Stimulated activated naive CD8-positive, alpha-beta T cell treated with anti-CD3 and anti-CD28 coated beads, Interleukin-15, amount 100 ng/mL, for 72 hours (primary cell): ENCODE measurements at regions not wholly inside any gene's neighbourhood (a gene's known extent, or its start where the extent isn't known, plus 50 kb on each side); places are given as distances from the start of the nearest gene placed in this dataset.

Source experiments
- ATAC-seq: fragments of 150-1000 bp; cut with Tn5 transposase; 2 replicates; pipeline ENCODE4 v1.10.0; 2021; ENCODE audit warnings: mild to moderate bottlenecking, moderate library complexity
- DNase-seq, 2 donors: peaks; one replicate each; pipeline ENCODE4 v3.0.0; 2021 to 2022
- H3K27ac Mint-ChIP-seq, 2 donors: one replicate each; pipeline ENCODE4 v1.8.0; 2022; ENCODE audit warnings: mild to moderate bottlenecking in 2 of 2, mixed read lengths in 2 of 2, moderate library complexity in 2 of 2
- H3K27me3 Mint-ChIP-seq: one replicate; pipeline ENCODE4 v1.8.0; 2022; ENCODE audit warnings: mixed read lengths
- H3K4me1 Mint-ChIP-seq: one replicate; pipeline ENCODE4 v1.8.0; 2022; ENCODE audit warnings: mild to moderate bottlenecking, mixed read lengths
- H3K4me3 Mint-ChIP-seq, 2 donors: one replicate each; pipeline ENCODE4 v1.8.0; 2022; ENCODE audit warnings: mild to moderate bottlenecking in 2 of 2, mixed read lengths in 2 of 2, moderate library complexity in 1 of 2
- H3K9me3 Mint-ChIP-seq, 2 donors: one replicate each; pipeline ENCODE4 v1.8.0; 2022; ENCODE audit warnings: mixed read lengths in 2 of 2

GRCh38 chr5:124599028-124599973 lies 147.1 kb downstream of the ZNF608 start:
- no peak for ATAC-seq
- no peak overlapping the region for H3K27ac Mint-ChIP-seq
- H3K9me3 Mint-ChIP-seq, result no peaks in the 10 kb centered on the region
- H3K4me3 Mint-ChIP-seq, result no peak overlapping the region
- H3K27me3 Mint-ChIP-seq, result peaks cover 34% of the 10 kb centered on the region
- DNase-seq, result no peak
- no peaks in the 10 kb centered on the region for H3K4me1 Mint-ChIP-seq

DNA sequence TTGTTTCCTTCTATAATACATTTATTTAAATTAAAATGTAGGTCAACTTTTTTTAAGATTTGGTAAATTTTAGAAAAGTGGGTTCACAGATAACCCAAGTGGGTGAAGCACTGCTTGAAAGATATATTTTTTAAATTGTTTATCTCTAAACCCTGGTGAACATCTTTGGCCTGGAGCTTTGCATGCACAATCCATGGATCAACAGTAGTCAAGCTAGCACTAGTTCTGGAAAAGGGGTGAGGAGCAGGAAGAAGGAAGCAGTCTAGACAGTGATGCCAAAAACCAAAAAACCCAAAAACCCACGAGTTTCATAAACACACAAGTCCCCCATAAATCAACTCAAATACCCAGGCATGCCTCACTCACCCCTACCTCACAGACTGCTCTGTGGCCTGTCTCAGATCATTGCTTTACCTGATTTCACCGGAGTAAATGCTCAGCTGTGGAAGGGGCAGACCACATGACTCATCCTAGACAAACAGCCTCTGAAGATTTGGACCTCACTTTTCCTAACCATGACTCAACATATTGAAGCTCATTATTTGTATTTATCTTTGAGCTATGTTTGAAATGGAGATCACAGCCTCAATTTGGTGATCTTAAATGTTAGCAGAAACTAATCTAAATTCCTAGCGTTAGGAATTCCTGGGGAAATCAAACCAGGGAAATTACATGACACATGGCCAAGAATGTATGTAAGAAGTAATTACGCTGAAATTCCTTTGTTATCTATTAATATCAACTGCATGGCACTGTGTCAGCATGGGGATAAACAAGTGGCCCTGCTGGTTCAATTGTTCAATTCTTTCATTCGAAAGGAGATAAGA lies 149.6 kb downstream of the ZNF608 start:
- no peak for DNase-seq
- Mint-ChIP-seq H3K27me3 (peaks cover 34% of the 10 kb centered on the region), H3K4me1 (no peaks in the 10 kb centered on the region), H3K9me3 (no peaks in the 10 kb centered on the region), H3K4me3 (no peak overlapping the region), H3K27ac (peak overlapping the region in 1 of 2 donors; percentile 31)
- peak; percentile 46 for ATAC-seq

DNA sequence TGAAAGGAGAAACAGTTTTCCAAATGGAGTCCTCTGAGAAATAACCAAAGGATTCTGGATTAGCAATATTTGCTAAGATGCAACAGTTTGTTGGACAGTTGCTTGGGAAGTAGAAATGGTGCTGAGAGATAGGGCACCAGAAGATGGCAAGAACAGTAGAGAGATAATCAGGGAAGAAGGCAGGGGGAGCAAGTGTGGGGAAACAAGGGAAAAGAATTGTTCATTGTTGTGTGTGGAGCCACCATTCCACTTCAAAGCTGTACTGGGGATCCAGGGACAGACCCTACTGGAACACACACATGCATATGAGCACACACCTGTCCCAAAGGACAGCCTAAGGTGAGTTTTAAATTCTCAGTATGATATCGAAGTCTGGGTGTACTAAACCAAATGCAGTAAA lies 152.5 kb downstream of the ZNF608 start:
- DNase-seq, result no peak
- Mint-ChIP-seq H3K4me3 (no peak overlapping the region), H3K9me3 (no peaks in the 10 kb centered on the region), H3K27ac (no peak overlapping the region), H3K27me3 (peaks cover 26% of the 10 kb centered on the region), H3K4me1 (no peaks in the 10 kb centered on the region)
- no peak for ATAC-seq

GRCh38 chr5:124592891-124593290 lies 153.5 kb downstream of the ZNF608 start:
- H3K9me3 Mint-ChIP-seq, result no peaks in the 10 kb centered on the region
- no peak overlapping the region for H3K4me3 Mint-ChIP-seq
- H3K27me3 Mint-ChIP-seq, result peaks cover 26% of the 10 kb centered on the region
- H3K4me1 Mint-ChIP-seq, result no peaks in the 10 kb centered on the region
- ATAC-seq (no peak), DNase-seq (no peak)
- H3K27ac Mint-ChIP-seq, result no peak overlapping the region

DNA sequence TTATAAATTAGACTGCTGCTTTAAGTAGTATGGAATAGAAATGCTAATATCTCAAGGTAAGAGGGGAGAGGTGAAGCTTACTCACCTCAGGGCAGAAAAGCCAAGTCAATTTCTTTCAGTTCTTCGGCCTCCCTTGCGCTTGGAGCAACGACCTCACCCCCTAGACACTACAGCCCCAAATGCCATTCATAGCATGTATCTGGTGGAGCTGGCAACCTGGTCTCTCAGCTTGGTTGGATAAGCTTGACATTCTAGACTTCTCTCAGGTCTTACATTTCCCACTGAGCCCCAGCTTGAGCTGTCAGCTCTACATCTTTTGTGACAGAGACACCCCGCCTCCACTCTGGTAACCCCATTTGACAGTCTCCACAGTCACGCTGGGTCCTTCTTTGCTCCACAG lies 154.9 kb downstream of the ZNF608 start:
- Mint-ChIP-seq H3K9me3 (no peaks in the 10 kb centered on the region), H3K4me1 (no peaks in the 10 kb centered on the region), H3K4me3 (no peak overlapping the region), H3K27ac (no peak overlapping the region), H3K27me3 (peaks cover 17% of the 10 kb centered on the region)
- ATAC-seq (no peak), DNase-seq (no peak)

DNA sequence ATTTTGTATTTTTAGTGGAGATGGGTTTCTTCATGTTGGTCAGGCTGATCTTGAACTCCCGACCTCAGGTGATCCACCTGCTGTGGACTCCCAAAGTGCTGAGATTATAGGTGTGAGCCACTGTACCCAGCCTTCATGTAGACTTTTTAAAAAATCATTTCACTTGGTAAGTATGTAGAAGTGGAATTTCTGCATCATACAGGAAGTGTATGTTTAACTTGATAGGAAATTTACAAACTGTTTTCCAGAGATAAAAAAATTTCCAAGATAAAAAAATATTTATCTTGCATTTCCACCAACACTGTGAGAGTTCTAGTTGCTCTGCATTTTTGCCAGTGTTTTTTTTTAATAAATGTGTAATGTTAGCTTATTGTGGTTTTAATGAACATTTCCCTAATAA lies 155.8 kb downstream of the ZNF608 start:
- peaks cover 21% of the 10 kb centered on the region for H3K27me3 Mint-ChIP-seq
- no peak for ATAC-seq
- H3K4me3 Mint-ChIP-seq, result no peak overlapping the region
- H3K4me1 Mint-ChIP-seq, result peaks cover 2% of the 10 kb centered on the region
- H3K9me3 Mint-ChIP-seq, result no peaks in the 10 kb centered on the region
- H3K27ac Mint-ChIP-seq, result no peak overlapping the region
- no peak for DNase-seq

- no peak overlapping the region for H3K27ac Mint-ChIP-seq
- peaks cover 29% of the 10 kb centered on the region for H3K4me1 Mint-ChIP-seq
- ATAC-seq (no peak), DNase-seq (no peak)
- H3K9me3 Mint-ChIP-seq, result no peaks in the 10 kb centered on the region
- H3K4me3 Mint-ChIP-seq, result no peak overlapping the region
- peaks cover 14% of the 10 kb centered on the region for H3K27me3 Mint-ChIP-seq
Observed at GRCh38 chr5:124587280-124587679, 159.2 kb downstream of the ZNF608 start.

DNA sequence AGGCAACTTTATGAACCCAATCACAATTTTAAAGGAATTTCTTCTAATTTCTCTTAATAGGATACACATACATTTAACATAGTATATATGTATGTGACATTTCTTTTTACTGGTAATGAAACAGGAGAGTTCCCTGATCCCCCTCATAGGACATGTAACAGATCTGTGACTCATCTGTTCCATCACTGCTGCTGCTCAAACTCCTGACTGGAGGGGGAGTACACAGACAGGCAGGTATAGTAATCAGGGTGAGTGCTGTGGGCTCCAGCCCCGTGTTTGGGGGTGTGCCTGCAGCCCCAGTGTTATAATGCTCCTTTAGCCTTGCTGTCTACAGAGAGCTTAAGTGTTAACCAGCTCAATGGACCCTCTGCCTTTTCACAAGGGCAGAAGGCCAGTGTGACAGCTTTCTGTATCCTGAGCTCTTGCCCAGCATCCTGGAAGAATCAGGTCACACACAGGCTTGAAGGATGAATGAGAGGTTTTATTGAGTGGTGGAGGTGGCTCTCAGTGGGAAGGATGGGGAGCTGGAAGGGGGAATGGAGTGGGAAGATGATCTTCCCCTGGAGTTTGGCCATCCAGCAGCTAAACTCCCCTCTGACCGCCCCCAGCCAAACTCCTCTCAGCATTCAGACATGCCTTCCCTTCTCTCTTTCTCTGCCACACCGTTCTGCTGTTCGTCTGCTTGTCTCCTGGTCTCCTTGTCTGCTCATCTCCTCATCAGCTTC lies 161.3 kb downstream of the ZNF608 start:
- ATAC-seq (peak; percentile 50), DNase-seq (peak; percentile 8 to 34)
- no peak overlapping the region for H3K27ac Mint-ChIP-seq
- no peak overlapping the region for H3K4me3 Mint-ChIP-seq
- H3K9me3 Mint-ChIP-seq, result no peaks in the 10 kb centered on the region
- H3K27me3 Mint-ChIP-seq, result peaks cover 8% of the 10 kb centered on the region
- peaks cover 29% of the 10 kb centered on the region for H3K4me1 Mint-ChIP-seq

GRCh38 chr5:124583469-124584350 lies 162.7 kb downstream of the ZNF608 start:
- peaks cover 8% of the 10 kb centered on the region for H3K27me3 Mint-ChIP-seq
- peak; percentile 95 for ATAC-seq
- no peak overlapping the region for H3K27ac Mint-ChIP-seq
- peaks cover 29% of the 10 kb centered on the region for H3K4me1 Mint-ChIP-seq
- no peak overlapping the region for H3K4me3 Mint-ChIP-seq
- peak; percentile 31 to 45 for DNase-seq
- no peaks in the 10 kb centered on the region for H3K9me3 Mint-ChIP-seq

- Mint-ChIP-seq H3K27ac (no peak overlapping the region), H3K9me3 (no peaks in the 10 kb centered on the region), H3K4me3 (no peak overlapping the region), H3K4me1 (peaks cover 29% of the 10 kb centered on the region), H3K27me3 (peaks cover 8% of the 10 kb centered on the region)
- no peak for DNase-seq
- no peak for ATAC-seq
Observed at GRCh38 chr5:124582561-124582840, 163.9 kb downstream of the ZNF608 start.

- H3K27me3 Mint-ChIP-seq, result peaks cover 8% of the 10 kb centered on the region
- ATAC-seq (no peak), DNase-seq (no peak)
- no peak overlapping the region for H3K4me3 Mint-ChIP-seq
- H3K9me3 Mint-ChIP-seq, result no peaks in the 10 kb centered on the region
- H3K27ac Mint-ChIP-seq, result no peak overlapping the region
- peaks cover 29% of the 10 kb centered on the region for H3K4me1 Mint-ChIP-seq
Observed at GRCh38 chr5:124581738-124582560, 164.5 kb downstream of the ZNF608 start.

DNA sequence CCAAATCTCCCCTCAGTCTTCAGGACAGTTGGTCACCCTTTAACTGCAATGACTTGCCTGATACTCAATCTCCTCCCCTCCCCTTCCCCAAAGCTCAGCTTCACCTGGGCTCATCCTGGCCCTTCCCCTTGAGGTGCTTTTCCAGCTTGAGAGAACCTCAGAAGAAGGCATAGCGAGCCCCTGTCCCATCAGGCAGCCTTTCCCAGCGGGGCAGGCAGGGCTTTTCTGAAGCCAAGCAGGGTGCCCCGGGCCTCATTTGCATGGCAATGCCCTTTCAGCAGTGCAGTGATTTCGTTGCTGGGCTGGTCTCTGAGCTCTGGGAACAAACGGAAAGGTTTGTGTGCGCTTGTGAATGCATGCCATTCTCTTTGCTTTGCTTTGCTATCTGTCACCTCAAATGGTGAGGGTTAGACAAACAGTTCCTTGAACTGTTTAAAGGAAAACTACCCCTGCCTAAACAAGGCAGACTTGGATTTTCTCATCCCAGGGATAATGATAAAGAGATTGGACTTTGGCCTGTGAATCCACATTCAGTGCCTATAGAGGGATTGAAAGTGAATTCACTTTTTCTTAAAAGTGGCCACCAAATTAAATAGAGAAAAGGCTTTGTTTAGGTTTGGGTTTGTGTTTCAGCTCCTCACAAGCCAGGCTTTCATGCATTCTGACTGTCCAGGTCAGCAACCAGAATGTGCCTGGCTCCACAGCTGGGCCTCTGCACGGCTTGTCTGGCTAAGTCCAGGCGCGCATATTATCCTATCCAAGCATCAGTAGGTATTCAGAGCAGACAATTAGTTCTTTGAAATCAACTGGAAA lies 165.3 kb downstream of the ZNF608 start:
- Mint-ChIP-seq H3K4me1 (peaks cover 29% of the 10 kb centered on the region), H3K9me3 (no peaks in the 10 kb centered on the region), H3K27ac (no peak overlapping the region), H3K4me3 (no peak overlapping the region), H3K27me3 (peaks cover 7% of the 10 kb centered on the region)
- ATAC-seq, result no peak
- DNase-seq, result no peak

DNA sequence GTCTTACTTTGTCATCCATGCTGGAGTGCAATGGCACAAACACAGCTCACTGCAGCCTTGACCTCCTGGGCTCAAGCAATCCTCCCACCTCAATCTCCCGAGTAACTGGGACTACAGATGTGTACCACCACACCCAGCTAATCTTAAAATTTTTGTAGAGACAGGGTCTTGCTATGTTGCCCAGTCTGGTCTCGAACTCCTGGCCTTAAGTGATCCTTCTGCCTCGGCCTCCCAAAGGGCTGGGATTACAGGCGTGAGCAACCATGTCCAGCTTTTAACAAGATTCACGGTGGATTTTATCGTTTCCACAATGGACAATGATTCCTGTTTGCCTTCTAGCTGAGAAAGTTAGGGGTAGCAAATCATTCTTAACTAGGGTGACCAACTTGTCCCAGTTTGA lies 165.9 kb downstream of the ZNF608 start:
- DNase-seq (no peak), ATAC-seq (no peak)
- Mint-ChIP-seq H3K27ac (no peak overlapping the region), H3K27me3 (peaks cover 8% of the 10 kb centered on the region), H3K9me3 (no peaks in the 10 kb centered on the region), H3K4me3 (no peak overlapping the region), H3K4me1 (peaks cover 26% of the 10 kb centered on the region)
